HepG2 (cell line): ENCODE measurements at regions not wholly inside any gene's neighbourhood (a gene's known extent, or its start where the extent isn't known, plus 50 kb on each side); places are given as distances from the start of the nearest gene placed in this dataset.

Experiments
- ATAC-seq: fragments of 200-7000 bp; cut with Tn5 transposase; 3 replicates; pipeline ENCODE4 v1.9.1; 2020; ENCODE audit warnings: mild to moderate bottlenecking, moderate library complexity
- BruUV-seq: library from RNA; stranded (reverse); fragments of 400-500 nt; replicated peaks from 2 replicates; lab custom pipeline; 2021; lab: Mats Ljungman, UMichigan
- CTCF ChIA-PET: fragments of 300-600 bp; formaldehyde crosslinking; extraction: SDS; loops from one replicate; lab custom pipeline; 2021; ENCODE audit warnings: low total read pairs, inconsistent platforms, low intra/inter-chr PET ratio; lab: Yijun Ruan, JAX
- POLR2A ChIA-PET: fragments of 350-600 bp; sonication (Branson Sonifier 250); formaldehyde crosslinking; loops from one replicate; lab custom pipeline; 2020; ENCODE audit warnings: antibody characterized with exemption, inconsistent platforms; lab: Yijun Ruan, JAX
- DNase-seq: peaks from one replicate; pipeline ENCODE4 v3.0.0-alpha.2; 2015; ENCODE audit warnings: low spot score
- FAIRE-seq: peaks from 3 replicates; lab custom pipeline; 2011; peaks lifted over from hg19 to GRCh38; lab: Jason Lieb, UNC
- H2AFZ ChIP-seq: one replicate; pipeline ENCODE4 v1.6.1; 2011; ENCODE audit warnings: low read length, inconsistent platforms
- H3K27ac ChIP-seq: fragments of 300-600 bp; 3 replicates; pipeline ENCODE4 v1.8.0; 2011; ENCODE audit warnings: mixed run types, mild to moderate bottlenecking, mixed read lengths, low read length, inconsistent platforms; ENCODE audit not compliant: insufficient read depth; ENCODE audit errors: extremely low read length
- H3K27me3 ChIP-seq, 2 experiments: fragments of 200-600 bp in 1 of 2; 2 replicates in 1 of 2; 3 replicates in 1 of 2; pipeline versions ENCODE4 v1.6.0 to v1.8.0; 2011; ENCODE audit warnings: low read length in 2 of 2, mild to moderate bottlenecking in 2 of 2, moderate library complexity in 2 of 2, inconsistent platforms in 1 of 2; ENCODE audit not compliant: insufficient read depth in 2 of 2, control insufficient read depth in 1 of 2
- H3K36me3 ChIP-seq, 2 experiments: fragments of 200-600 bp in 1 of 2; replicated peaks in 1 of 2; 2 replicates in 1 of 2; 3 replicates in 1 of 2; pipeline versions ENCODE4 v1.5.1 to v1.8.0; 2011; ENCODE audit warnings: low read length in 2 of 2, inconsistent platforms in 1 of 2; ENCODE audit not compliant: insufficient read depth in 2 of 2, control insufficient read depth in 1 of 2
- H3K4me1 ChIP-seq: 2 replicates; pipeline ENCODE4 v1.5.1; 2012; ENCODE audit warnings: low read length, inconsistent platforms; ENCODE audit not compliant: insufficient read depth
- H3K4me2 ChIP-seq: 2 replicates; pipeline ENCODE4 v1.6.0; 2011; ENCODE audit warnings: low read depth, low read length, inconsistent platforms
- H3K4me3 ChIP-seq, 3 experiments: fragments of 200-600 bp in 1 of 3; sonication (generic), shearing (Covaris generic) in 1 of 3; replicated peaks in 1 of 3; 2 replicates each; pipeline ENCODE4 v1.5.1; 2011 to 2016; ENCODE audit warnings: low read length in 3 of 3, inconsistent platforms in 2 of 3, low read depth in 2 of 3, mild to moderate bottlenecking in 2 of 3, control low read depth in 1 of 3, mixed read lengths in 1 of 3; ENCODE audit not compliant: insufficient read depth in 1 of 3
- H3K79me2 ChIP-seq: one replicate; pipeline ENCODE4 v1.6.1; 2011; ENCODE audit warnings: low read length, inconsistent platforms; ENCODE audit not compliant: insufficient read depth
- H3K9ac ChIP-seq: 2 replicates; pipeline ENCODE4 v1.6.0; 2011; ENCODE audit warnings: mild to moderate bottlenecking, low read depth, low read length, inconsistent platforms; ENCODE audit not compliant: insufficient read depth
- H3K9me3 ChIP-seq: 2 replicates; pipeline ENCODE4 v1.5.1; 2012; ENCODE audit warnings: mild to moderate bottlenecking, low read length
- H4K20me1 ChIP-seq: 2 replicates; pipeline ENCODE4 v1.6.0; 2011; ENCODE audit warnings: inconsistent platforms, mild to moderate bottlenecking, low read length, moderate library complexity; ENCODE audit not compliant: insufficient read depth
- CBX5 ChIP-seq: sonication (generic); formaldehyde crosslinking; IDR thresholded peaks from 2 replicates; pipeline ENCODE4 v1.4.0; 2020; ENCODE audit warnings: missing genetic modification reagents, borderline replicate concordance
- CTCF ChIP-seq: sonication (generic); formaldehyde crosslinking; IDR thresholded peaks from 2 replicates; pipeline ENCODE4 v1.5.0; 2020; ENCODE audit warnings: mild to moderate bottlenecking, missing genetic modification reagents, moderate library complexity
- DMAP1 ChIP-seq: IDR thresholded peaks from 2 replicates; pipeline ENCODE4 v1.6.1; 2016
- ETS1 ChIP-seq: sonication (generic); formaldehyde crosslinking; IDR thresholded peaks from 2 replicates; pipeline ENCODE4 v1.4.0; 2020; ENCODE audit warnings: missing genetic modification reagents
- ETV6 ChIP-seq: sonication (generic); formaldehyde crosslinking; conservative IDR thresholded peaks from 2 replicates; pipeline ENCODE4 v1.4.0; 2020; ENCODE audit warnings: missing genetic modification reagents
- KDM3A ChIP-seq: IDR thresholded peaks from 2 replicates; pipeline ENCODE4 v1.6.1; 2018; ENCODE audit warnings: low read depth, missing compliant biosample characterization
- KDM6A ChIP-seq: IDR thresholded peaks from 2 replicates; pipeline ENCODE4 v1.6.1; 2016; ENCODE audit warnings: low read depth
- KLF15 ChIP-seq: sonication (generic); formaldehyde crosslinking; IDR thresholded peaks from 2 replicates; pipeline ENCODE4 v1.8.1; 2023; ENCODE audit warnings: borderline replicate concordance, mild to moderate bottlenecking, inconsistent platforms, missing genetic modification reagents, mixed read lengths
- MTERF4 ChIP-seq: sonication (generic); formaldehyde crosslinking; IDR thresholded peaks from 2 replicates; pipeline ENCODE4 v1.8.0; 2023; ENCODE audit warnings: mild to moderate bottlenecking, missing genetic modification reagents
- NFE2L1 ChIP-seq: sonication (generic); formaldehyde crosslinking; IDR thresholded peaks from 2 replicates; pipeline ENCODE4 v1.4.0; 2020; ENCODE audit warnings: missing genetic modification reagents, mild to moderate bottlenecking, borderline replicate concordance
- NR2C2 ChIP-seq: sonication (generic); formaldehyde crosslinking; IDR thresholded peaks from 2 replicates; pipeline ENCODE4 v1.4.0; 2020; ENCODE audit warnings: missing genetic modification reagents, mild to moderate bottlenecking, moderate library complexity, borderline replicate concordance
- NR2F1 ChIP-seq, 2 experiments: fragments of 450-650 bp in 1 of 2; formaldehyde crosslinking in 1 of 2; IDR thresholded peaks; 2 replicates each; pipeline versions ENCODE4 v1.5.0 to v1.6.1; 2016 to 2020; ENCODE audit warnings: mild to moderate bottlenecking in 1 of 2, missing compliant biosample characterization in 1 of 2, missing genetic modification reagents in 1 of 2, moderate library complexity in 1 of 2
- NR2F2 ChIP-seq: IDR thresholded peaks from 2 replicates; pipeline ENCODE4 v1.6.1; 2012; ENCODE audit warnings: low read depth, inconsistent platforms, borderline replicate concordance
- TARDBP ChIP-seq: sonication (generic); formaldehyde crosslinking; IDR thresholded peaks from 2 replicates; pipeline ENCODE4 v1.8.0; 2022; ENCODE audit warnings: mild to moderate bottlenecking, missing genetic modification reagents
- ZBTB21 ChIP-seq: sonication (generic); formaldehyde crosslinking; IDR thresholded peaks from 2 replicates; pipeline ENCODE4 v1.4.0; 2020; ENCODE audit warnings: missing genetic modification reagents
- ZBTB46 ChIP-seq: sonication (generic); formaldehyde crosslinking; IDR thresholded peaks from 2 replicates; pipeline ENCODE4 v1.4.0; 2020; ENCODE audit warnings: mild to moderate bottlenecking, missing genetic modification reagents, borderline replicate concordance
- ZFP82 ChIP-seq: sonication (generic); formaldehyde crosslinking; IDR thresholded peaks from 2 replicates; pipeline ENCODE4 v1.5.1; 2020; ENCODE audit warnings: mild to moderate bottlenecking, missing genetic modification reagents, borderline replicate concordance
- ZNF329 ChIP-seq: sonication (generic); formaldehyde crosslinking; IDR thresholded peaks from 2 replicates; pipeline ENCODE4 v1.9.0; 2021; ENCODE audit warnings: low read depth, mild to moderate bottlenecking, missing genetic modification reagents
- ZNF570 ChIP-seq: sonication (generic); formaldehyde crosslinking; IDR thresholded peaks from 2 replicates; pipeline ENCODE4 v1.4.0; 2020; ENCODE audit warnings: mild to moderate bottlenecking, missing genetic modification reagents, borderline replicate concordance
- ZNF672 ChIP-seq: sonication (generic); formaldehyde crosslinking; IDR thresholded peaks from 2 replicates; pipeline ENCODE4 v1.8.1; 2022; ENCODE audit warnings: missing genetic modification reagents
- WGBS: methylation state at CpG from one replicate; pipeline ENCODE4 v1.1.6; 2017; ENCODE audit warnings: low lambda C conversion rate; 5-methylcytosine and 5-hydroxymethylcytosine counted together
- in situ Hi-C: cut with HindIII; loops from 2 replicates; pipeline ENCODE4 v1.10.0; 2017; ENCODE audit warnings: low pct_unique_long_range_greater_than_20kb; ENCODE audit not compliant: extremely low pct_ligation_motif_present
- intact Hi-C: fragments of 100-400 bp; cut with micrococcal nuclease; formaldehyde crosslinking; loops from one replicate; pipeline ENCODE4 v1.10.0; 2022; ENCODE audit not compliant: unreplicated experiment

- CTCF ChIA-PET, result no interaction called here
- WGBS, result 28% methylated on average over 1 of the region's 1 CpG
- H3K9me3 ChIP-seq, result peaks cover 81% of the 10 kb centered on the region
These were observed 91.6 kb downstream of the PRL start for GRCh38 chr6:22205266-22205665.

More at GRCh38 chr6:22205266-22205665, 91.6 kb downstream of the PRL start:
- in situ Hi-C loops (no loop called here), intact Hi-C loops (no loop called here)
- no peak overlapping the region for H2AFZ ChIP-seq
- no peaks in the 10 kb centered on the region for H4K20me1 ChIP-seq
- POLR2A ChIA-PET, result no interaction called here
- no peaks in the 10 kb centered on the region for H3K27me3 ChIP-seq
- FAIRE-seq, result no peak
- TF ChIP-seq ZNF672, result no peak
- no peak for TF ChIP-seq KDM3A (CRISPR knock-in tag)
- no peak for TF ChIP-seq DMAP1
- TF ChIP-seq KLF15 (CRISPR knock-in tag), result no peak
- no peak for TF ChIP-seq ZBTB46 (CRISPR knock-in tag)
- no peak for TF ChIP-seq ZNF570 (CRISPR knock-in tag)
- TF ChIP-seq KDM6A (CRISPR knock-in tag), result no peak
- no peak for TF ChIP-seq ETV6
- no peak for TF ChIP-seq NR2F1 (CRISPR knock-in tag; IDR thresholded peaks at IDR 0.05)
- no peak for TF ChIP-seq ETS1
- TF ChIP-seq MTERF4 (CRISPR knock-in tag), result no peak
- no peak for TF ChIP-seq NFE2L1
- TF ChIP-seq TARDBP (CRISPR knock-in tag), result no peak
- no peak for TF ChIP-seq CBX5
- TF ChIP-seq NR2C2 (CRISPR knock-in tag), result no peak
- no peak for TF ChIP-seq ZFP82 (CRISPR knock-in tag)
- no peak for TF ChIP-seq CTCF (CRISPR knock-in tag)
- no peak for TF ChIP-seq NR2F2
- TF ChIP-seq ZNF329 (CRISPR knock-in tag), result no peak
- no peak for TF ChIP-seq ZBTB21 (CRISPR knock-in tag)
- TF ChIP-seq, all 625 proteins: peak for 0
- BruUV-seq, result no TSS peak
- Histone ChIP-seq H3K4me2 (no peak overlapping the region), H3K79me2 (no peaks in the 10 kb centered on the region), H3K36me3 (no peaks in the 10 kb centered on the region; a peak in 1 of 5 replicates), H3K4me1 (no peaks in the 10 kb centered on the region), H3K4me3 (no peak overlapping the region), H3K27ac (no peak overlapping the region), H3K9ac (no peak overlapping the region)
- DNase-seq (no peak), ATAC-seq (no peak)
